ENCODE measurements at regions not wholly inside any gene's neighbourhood (a gene's known extent, or its start where the extent isn't known, plus 50 kb on each side); places are given as distances from the start of the nearest gene placed in this dataset.

DNA sequence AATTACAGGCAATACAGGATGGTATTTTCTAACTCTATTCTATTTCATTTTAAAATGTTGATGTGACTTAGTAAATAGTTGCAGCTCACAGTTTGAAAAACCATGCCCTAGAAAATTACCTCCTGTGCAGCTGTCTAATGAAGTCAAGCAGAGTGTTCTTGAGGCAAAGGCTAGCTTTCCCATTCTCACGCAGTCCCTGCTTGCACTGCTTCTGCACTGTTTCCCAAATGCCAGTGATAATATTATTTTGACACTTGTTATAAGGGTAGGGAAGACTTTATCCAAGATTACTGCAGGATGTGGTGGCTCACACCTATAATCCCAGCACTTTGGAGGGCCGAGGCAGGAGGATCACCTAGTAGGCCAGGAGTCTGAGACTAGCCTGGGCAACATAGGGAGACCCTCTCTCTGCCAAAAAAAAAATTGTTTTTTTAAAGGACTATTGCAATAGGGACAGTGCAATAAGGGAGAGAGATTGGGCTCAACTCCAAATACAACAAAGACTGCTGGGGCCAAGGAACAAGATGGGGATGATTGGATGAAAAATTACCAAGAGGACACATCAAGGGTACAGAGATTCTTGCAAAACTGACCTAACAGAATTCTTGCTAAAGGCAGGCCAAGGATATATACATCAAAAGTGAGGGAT, 196.1 kb downstream of the LY86 start:
- H3K4me1 ChIP-seq (ENCODE audit: control insufficient read depth in 4 of 4, insufficient read depth in 4 of 4, low read length in 3 of 4) = peaks cover 0 to 11% (median 7%) of the 10 kb centered on the region in 4 donors
- WGBS = 69% methylated on average over 2 of the region's 2 CpGs
- H3K9ac ChIP-seq (ENCODE audit: low read depth in 1 of 2, low read length in 2 of 2) = no peak overlapping the region
- no peak overlapping the region for H3K4me3 ChIP-seq (ENCODE audit: low read depth in 1 of 3, low read length in 3 of 3)
- no peaks in the 10 kb centered on the region for H3K9me3 ChIP-seq (ENCODE audit: control insufficient read depth in 4 of 4, low read length in 3 of 4)
- DNase-seq (ENCODE audit: low spot score) = no peak
- no peak overlapping the region for H3K27ac ChIP-seq (ENCODE audit: low read depth in 1 of 2, low read length in 2 of 2)
- no peaks in the 10 kb centered on the region for H3K27me3 ChIP-seq (ENCODE audit: control insufficient read depth in 4 of 4, insufficient read depth in 4 of 4, low read length in 3 of 4)
- no peaks in the 10 kb centered on the region for H3K36me3 ChIP-seq (ENCODE audit: control insufficient read depth in 4 of 4, insufficient read depth in 3 of 4, low read depth in 1 of 4, low read length in 3 of 4)
- TF ChIP-seq GABPA (IDR thresholded peaks at IDR 0.05 in 1 of 2, conservative IDR thresholded peaks at IDR 0.05 in 1 of 2) (no peak), FOXA1 (IDR thresholded peaks at IDR 0.05) (no peak), HNF4A (conservative IDR thresholded peaks at IDR 0.05) (peak in 1 of 2 donors; percentile 15)
- TF ChIP-seq, protein P1, sequence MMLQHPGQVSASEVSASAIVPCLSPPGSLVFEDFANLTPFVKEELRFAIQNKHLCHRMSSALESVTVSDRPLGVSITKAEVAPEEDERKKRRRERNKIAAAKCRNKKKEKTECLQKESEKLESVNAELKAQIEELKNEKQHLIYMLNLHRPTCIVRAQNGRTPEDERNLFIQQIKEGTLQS (IDR thresholded peaks at IDR 0.05) = no peak

GRCh38 chr6:6785163-6785521, 196.6 kb downstream of the LY86 start:
- no peaks in the 10 kb centered on the region for H3K36me3 ChIP-seq (ENCODE audit: control insufficient read depth in 4 of 4, insufficient read depth in 3 of 4, low read depth in 1 of 4, low read length in 3 of 4)
- peaks cover 0 to 11% (median 7%) of the 10 kb centered on the region in 4 donors for H3K4me1 ChIP-seq (ENCODE audit: control insufficient read depth in 4 of 4, insufficient read depth in 4 of 4, low read length in 3 of 4)
- H3K4me3 ChIP-seq (ENCODE audit: low read depth in 1 of 3, low read length in 3 of 3) = no peak overlapping the region
- 78% methylated on average over 5 of the region's 5 CpGs for WGBS
- no peaks in the 10 kb centered on the region for H3K9me3 ChIP-seq (ENCODE audit: control insufficient read depth in 4 of 4, low read length in 3 of 4)
- H3K27ac ChIP-seq (ENCODE audit: low read depth in 1 of 2, low read length in 2 of 2) = no peak overlapping the region
- TF ChIP-seq, protein P2, sequence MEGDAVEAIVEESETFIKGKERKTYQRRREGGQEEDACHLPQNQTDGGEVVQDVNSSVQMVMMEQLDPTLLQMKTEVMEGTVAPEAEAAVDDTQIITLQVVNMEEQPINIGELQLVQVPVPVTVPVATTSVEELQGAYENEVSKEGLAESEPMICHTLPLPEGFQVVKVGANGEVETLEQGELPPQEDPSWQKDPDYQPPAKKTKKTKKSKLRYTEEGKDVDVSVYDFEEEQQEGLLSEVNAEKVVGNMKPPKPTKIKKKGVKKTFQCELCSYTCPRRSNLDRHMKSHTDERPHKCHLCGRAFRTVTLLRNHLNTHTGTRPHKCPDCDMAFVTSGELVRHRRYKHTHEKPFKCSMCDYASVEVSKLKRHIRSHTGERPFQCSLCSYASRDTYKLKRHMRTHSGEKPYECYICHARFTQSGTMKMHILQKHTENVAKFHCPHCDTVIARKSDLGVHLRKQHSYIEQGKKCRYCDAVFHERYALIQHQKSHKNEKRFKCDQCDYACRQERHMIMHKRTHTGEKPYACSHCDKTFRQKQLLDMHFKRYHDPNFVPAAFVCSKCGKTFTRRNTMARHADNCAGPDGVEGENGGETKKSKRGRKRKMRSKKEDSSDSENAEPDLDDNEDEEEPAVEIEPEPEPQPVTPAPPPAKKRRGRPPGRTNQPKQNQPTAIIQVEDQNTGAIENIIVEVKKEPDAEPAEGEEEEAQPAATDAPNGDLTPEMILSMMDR (IDR thresholded peaks at IDR 0.05; ENCODE audit: low read depth, low read length, missing input control) = no peak
- TF ChIP-seq RAD21 (IDR thresholded peaks at IDR 0.05) = no peak
- no peak for TF ChIP-seq HNF4A (conservative IDR thresholded peaks at IDR 0.05)
- no peak for TF ChIP-seq FOXA1 (IDR thresholded peaks at IDR 0.05)
- TF ChIP-seq FOXA2 (IDR thresholded peaks at IDR 0.05) = no peak
- TF ChIP-seq TAF1 (conservative IDR thresholded peaks at IDR 0.05) = no peak
- TF ChIP-seq GABPA (IDR thresholded peaks at IDR 0.05 in 1 of 2, conservative IDR thresholded peaks at IDR 0.05 in 1 of 2) = no peak
- no peak for TF ChIP-seq HNF4G (IDR thresholded peaks at IDR 0.05)
- TF ChIP-seq, protein P1 (IDR thresholded peaks at IDR 0.05) = no peak
- TF ChIP-seq RXRA (IDR thresholded peaks at IDR 0.05) = no peak
- TF ChIP-seq, protein P3, sequence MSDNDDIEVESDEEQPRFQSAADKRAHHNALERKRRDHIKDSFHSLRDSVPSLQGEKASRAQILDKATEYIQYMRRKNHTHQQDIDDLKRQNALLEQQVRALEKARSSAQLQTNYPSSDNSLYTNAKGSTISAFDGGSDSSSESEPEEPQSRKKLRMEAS (IDR thresholded peaks at IDR 0.05) = no peak
- TF ChIP-seq, protein P4, sequence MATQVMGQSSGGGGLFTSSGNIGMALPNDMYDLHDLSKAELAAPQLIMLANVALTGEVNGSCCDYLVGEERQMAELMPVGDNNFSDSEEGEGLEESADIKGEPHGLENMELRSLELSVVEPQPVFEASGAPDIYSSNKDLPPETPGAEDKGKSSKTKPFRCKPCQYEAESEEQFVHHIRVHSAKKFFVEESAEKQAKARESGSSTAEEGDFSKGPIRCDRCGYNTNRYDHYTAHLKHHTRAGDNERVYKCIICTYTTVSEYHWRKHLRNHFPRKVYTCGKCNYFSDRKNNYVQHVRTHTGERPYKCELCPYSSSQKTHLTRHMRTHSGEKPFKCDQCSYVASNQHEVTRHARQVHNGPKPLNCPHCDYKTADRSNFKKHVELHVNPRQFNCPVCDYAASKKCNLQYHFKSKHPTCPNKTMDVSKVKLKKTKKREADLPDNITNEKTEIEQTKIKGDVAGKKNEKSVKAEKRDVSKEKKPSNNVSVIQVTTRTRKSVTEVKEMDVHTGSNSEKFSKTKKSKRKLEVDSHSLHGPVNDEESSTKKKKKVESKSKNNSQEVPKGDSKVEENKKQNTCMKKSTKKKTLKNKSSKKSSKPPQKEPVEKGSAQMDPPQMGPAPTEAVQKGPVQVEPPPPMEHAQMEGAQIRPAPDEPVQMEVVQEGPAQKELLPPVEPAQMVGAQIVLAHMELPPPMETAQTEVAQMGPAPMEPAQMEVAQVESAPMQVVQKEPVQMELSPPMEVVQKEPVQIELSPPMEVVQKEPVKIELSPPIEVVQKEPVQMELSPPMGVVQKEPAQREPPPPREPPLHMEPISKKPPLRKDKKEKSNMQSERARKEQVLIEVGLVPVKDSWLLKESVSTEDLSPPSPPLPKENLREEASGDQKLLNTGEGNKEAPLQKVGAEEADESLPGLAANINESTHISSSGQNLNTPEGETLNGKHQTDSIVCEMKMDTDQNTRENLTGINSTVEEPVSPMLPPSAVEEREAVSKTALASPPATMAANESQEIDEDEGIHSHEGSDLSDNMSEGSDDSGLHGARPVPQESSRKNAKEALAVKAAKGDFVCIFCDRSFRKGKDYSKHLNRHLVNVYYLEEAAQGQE (IDR thresholded peaks at IDR 0.05) = no peak
- no peak for TF ChIP-seq SP1 (IDR thresholded peaks at IDR 0.05)
- no peak overlapping the region for H3K9ac ChIP-seq (ENCODE audit: low read depth in 1 of 2, low read length in 2 of 2)
- no peak for DNase-seq (ENCODE audit: low spot score)
- H3K27me3 ChIP-seq (ENCODE audit: control insufficient read depth in 4 of 4, insufficient read depth in 4 of 4, low read length in 3 of 4) = no peaks in the 10 kb centered on the region

Data from liver (tissue), 8 donors.